AML-193 (cell line): ENCODE measurements at regions not wholly inside any gene's neighbourhood (a gene's known extent, or its start where the extent isn't known, plus 50 kb on each side); places are given as distances from the start of the nearest gene placed in this dataset.
"Not testable (repeated sequence)": the region's sequence is repeated elsewhere in the genome, so short reads cannot be mapped to it uniquely, and the experiment has no call there.

Source experiments
- DNase-seq, 2 experiments: peaks; one replicate each; lab custom pipeline; 2025; lab: John Stamatoyannopoulos, UW

DNA sequence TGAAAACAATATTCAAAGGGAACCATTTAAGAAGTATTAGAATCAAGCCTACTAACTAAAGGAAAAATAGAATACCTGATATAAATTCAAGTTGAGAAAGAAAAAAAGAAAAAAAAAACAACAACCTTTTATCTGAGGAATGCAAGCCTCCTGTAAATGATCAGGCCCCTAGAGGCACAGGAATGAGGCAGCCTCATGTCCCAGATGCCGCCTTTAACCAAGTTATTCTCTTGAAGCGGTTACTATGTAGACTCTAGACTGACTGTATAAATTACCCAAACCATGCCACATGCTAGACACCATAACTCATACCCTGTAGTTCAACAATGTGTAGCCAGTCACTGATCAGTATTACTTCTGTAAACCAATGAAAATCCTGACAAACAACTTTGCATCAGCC, 929.6 kb downstream of the TAF11L14 start:
- DNase-seq: no peak

DNA sequence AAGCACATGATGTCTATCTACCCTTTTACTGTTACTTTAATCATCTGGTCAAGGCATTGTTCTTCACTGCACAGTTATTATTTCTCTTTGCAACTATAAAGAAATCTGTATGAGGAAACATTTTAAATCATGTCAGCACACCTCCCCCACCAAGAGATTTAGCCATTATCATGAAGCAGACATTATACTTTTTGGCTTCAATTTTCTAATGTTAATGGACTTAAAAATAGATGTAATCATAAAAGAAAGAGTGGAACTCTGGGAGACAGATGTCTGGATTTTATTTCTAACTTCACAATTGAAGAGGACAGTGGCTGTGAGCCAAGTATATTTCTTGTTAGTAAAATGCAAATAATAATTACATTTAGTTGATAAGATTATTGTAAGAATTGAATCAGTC, 932.4 kb downstream of the TAF11L14 start:
- DNase-seq: no peak

DNA sequence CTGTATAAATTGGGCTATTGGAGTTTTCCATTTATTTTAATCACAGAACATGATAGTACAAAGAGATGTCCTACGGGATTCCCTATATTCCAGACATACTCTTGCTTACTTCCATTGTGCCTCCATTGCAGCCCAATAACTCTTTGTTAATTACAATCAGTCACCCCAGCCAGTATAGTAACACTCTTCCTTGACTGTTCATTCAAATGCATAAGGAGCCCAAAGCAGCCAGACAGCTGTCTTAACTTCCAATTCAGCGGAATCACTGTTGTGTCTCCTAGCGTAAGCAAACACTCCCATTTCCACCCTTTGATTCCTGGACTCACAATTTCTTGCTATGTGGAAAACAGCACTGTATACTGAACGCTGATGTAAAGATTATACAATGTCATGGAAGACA, 942.3 kb downstream of the TAF11L14 start:
- no peak for DNase-seq

DNA sequence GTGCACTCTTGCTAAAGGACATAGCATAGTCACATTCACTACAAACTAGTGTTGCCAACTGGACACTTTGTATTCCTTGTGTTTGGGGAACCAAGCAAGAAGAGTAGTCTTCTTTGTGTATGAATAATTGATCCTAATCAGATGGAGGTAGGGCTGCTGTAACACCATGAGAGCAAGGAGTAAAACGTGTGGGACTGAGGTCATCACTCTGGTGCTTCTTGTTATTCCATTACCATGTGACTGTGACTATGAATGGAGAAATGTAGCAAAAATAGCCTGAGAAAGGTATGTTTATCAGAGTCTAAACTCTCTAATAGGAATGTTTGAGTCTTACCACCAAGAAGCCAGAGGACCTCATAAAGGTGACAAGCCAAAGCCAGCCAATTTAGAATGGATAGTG, 966.9 kb downstream of the TAF11L14 start:
- no peak for DNase-seq

DNA sequence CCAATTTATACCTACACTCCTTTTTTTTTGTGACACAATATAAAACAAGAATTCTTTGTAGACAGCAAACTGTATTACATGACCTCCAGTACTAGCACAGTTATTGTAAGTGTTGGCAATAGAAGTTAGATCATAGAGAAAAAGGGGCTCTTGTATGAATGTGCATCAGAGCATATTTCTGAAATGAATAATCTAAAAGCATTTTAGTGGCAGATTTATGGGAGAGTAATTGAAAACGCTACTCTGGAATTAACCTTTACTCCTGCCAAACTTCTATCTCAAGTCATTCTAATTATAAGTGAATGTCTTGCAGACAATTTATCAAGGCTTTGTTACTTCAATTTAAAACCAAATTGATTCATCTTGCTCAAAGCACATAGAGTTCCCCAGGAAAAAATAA, 968.1 kb downstream of the TAF11L14 start:
- no peak for DNase-seq

DNA sequence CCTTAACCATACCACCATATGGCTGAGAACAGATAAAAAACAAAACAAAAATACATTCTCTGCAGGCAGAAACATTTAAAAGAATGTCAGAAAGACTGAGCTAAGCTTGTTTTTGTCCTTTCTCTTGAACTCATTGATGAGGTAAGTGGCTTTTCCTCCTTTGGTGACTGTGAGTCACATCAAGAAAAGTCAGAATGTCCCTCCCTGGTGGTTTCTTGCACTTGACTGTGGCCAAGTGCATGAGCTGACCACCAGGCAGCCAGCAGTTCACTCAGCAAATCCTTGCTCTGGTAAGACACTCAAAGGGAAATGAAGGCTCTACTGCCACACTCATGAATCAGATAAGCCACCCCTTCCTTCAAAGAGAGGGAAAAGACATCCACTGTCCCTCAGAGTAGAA, 970.9 kb downstream of the TAF11L14 start:
- no peak for DNase-seq

DNA sequence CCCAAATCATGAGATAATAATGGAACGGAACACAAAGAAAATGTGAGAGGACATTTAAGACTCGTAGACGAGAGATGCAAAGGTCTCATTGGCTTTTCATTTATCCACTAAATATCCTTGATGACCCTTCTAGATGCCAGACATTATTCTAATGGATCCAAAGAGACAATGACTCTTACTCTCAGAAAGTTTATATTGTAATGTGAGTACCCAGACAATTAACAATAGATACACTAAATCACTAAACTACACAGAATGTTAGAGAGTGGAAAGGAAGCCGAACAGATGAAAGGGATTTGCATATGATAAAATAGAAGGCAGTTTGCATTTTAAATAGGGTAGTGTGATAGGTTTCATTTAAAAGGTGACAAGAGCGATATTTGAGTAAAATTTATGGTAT, 973.3 kb downstream of the TAF11L14 start:
- no peak for DNase-seq

DNA sequence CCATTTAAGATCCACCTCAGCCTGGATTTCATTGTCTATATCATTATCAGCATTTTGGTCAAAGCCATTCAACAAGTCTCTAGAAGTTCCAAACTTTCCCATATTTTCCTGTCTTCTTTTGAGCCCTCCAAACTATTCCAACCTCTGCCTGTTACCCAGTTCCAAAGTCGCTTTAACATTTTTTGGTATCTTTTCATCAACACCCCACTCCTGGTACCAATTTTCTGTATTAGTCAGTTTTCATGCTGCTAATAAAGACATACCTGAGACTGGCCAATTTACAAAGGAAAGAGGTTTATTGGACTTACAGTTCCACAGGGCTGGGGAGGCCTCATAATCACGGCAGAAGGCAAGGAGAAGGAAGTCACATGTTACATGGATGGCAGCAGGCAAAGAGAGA, 982.9 kb downstream of the TAF11L14 start:
- DNase-seq: not testable (repeated sequence)

DNA sequence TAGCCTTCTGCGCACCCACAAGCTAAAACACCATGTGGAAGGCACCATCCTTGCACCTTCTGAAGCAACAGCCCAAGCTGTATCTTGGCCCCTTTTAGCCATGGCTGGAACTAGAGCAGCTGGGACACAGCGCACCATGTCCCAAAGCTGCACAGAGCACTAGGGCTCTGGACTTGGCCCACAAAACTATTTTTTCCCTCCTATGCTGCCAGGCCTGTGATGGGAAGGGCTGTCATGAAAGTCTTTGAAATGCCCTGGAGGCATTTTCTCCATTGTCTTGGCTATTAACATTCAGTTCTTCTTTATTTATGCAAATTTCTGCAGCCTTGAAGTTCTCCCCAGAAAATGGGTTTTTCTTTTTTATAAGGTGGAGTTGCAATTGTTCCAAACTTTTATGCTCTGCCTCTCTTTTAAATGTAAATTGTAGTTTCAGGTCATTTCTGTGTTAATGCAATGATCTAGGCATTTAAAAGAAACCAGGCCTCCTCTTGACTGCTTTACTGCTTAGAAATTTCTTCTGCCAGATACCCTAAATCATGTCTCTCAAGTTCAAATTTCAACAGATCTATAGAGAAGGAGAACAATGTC, 996.3 kb downstream of the TAF11L14 start:
- DNase-seq: no peak

DNA sequence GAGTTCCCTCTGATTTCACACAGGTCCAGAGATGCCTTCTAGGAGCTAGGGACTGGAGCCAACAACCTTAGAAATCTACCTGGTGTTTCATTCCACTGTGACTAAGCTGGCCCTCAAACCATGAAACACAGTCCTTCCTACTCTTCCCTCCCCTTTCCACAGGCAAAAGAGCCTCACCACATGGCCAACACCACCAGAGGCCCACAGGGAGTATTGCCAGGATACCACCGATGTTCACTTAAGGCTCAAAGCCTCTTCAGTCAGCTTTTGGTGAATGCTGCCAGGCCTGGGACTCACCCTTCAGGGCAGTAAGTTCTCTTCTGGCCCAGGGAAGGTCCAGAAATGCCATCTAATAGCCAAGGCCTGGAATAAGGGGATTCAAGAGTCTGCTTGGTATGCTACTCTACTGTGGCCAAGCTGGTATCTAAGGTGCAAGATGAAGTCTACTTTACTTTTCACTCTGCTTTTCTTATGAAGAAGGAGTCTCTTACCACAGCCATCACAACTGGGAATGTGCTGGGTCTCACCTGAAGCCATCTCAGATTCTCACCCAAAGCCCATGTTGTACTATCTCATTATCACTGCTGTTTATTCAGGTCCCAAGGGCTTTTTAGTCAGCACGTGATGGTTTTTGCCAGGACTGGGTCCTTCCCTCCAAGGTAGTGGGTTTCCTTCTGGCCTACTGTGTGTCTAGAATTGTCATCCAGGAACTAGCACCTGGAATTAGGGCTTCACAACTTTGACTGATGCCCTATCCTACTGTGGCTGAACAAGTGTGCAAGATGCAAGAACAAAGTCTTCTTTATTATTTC, 1018.4 kb downstream of the TAF11L14 start:
- DNase-seq: no peak

DNA sequence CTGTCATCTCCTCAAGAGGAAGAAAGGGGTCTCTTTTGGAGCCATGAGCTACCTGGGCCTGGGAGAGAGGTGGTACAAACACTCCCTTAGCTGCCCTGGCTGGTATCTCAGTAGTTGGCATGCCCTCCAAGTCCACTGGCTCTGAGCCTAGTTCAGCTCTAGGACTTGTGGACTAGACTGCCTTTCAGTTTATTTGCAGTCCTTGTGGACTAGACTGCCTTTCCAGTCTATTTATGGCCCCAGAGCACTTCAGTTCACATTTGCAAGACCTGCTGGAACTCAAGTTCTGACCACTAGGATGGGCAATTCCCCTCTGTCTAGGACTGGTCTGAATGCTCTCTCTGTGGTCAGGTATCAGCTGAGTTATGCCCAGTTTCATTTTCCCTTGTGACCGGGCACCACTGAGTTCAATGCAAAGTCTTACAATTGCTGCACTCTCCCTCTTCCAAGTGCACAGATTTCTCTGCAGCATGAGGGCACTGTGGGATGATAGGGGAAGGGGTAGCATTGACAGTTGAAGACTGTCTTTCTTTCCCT, 1019.0 kb downstream of the TAF11L14 start:
- no peak for DNase-seq

DNA sequence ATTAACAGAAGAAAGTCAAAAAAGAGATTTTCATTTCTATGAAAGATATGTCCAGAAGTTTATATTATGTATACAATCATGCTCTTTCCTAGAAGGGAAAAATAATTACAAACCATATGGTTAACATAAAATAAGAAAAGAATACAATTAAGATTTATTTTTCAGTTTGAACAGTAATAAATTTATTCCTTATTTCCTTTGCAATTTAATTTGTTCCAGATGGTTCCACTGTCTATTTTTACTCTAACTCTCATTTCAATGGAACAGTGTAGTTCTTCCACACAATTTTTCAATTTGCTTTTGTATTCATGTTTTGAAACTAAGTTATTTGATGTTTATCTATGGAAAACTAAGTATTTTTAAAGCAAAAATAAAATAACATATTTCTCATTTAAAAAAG, 1026.3 kb downstream of the TAF11L14 start:
- DNase-seq: no peak

DNA sequence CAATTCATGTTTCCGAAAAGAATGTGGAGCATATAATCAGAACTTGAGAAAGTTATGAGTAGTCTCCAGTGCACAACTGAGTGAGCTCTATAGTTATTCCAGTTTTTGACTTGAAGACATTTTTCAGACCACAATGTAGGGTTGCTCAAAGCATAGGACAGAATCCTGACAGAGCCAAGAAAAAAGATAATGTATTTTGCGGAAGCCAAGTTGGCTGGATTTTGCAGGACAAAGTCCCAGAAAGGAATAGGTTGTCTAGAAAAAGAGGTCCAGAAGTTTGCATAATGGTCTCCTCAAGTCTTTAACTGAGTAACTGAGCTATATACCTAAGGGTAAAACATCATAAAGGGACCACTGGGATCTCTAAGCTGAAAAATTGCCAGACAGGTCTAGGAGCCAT, 1028.0 kb downstream of the TAF11L14 start:
- DNase-seq: no peak

DNA sequence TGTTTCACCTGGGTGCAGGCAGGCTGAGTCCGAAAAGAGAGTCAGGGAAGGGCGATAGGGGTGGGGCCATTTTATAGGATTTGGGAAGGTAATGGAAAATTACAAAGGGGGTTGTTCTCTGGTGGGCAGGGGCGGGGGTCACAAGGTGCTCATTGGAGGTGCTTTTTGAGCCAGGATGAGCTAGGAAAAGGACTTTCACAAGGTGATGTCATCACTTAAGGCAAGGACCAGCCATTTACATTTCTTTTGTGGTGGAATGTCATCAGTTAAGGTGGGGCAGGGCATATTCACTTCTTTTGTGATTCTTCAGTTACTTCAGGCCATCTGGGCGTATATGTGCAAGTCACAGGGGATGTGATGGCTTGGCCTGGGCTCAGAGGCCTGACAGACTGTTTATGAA, 1040.0 kb downstream of the TAF11L14 start:
- not testable (repeated sequence) for DNase-seq

DNA sequence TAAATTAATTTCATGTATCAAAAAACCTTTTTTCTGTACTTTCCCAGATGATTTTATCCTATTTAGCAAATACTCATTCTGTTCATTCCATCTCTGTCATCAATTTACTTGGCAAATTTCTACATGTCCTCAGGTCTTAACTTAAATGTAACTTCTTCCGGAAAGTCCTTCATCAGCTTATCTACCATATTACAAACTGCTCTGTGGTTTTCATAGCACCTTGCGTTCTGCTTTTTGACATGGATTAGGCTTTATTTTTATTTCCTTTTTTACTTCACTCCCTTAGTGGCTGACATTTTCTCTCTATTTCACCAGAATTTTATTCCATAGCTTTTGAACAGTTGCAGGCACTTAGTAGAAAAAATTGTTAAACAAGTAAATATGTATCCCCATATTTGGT, 1040.8 kb downstream of the TAF11L14 start:
- no peak for DNase-seq

DNA sequence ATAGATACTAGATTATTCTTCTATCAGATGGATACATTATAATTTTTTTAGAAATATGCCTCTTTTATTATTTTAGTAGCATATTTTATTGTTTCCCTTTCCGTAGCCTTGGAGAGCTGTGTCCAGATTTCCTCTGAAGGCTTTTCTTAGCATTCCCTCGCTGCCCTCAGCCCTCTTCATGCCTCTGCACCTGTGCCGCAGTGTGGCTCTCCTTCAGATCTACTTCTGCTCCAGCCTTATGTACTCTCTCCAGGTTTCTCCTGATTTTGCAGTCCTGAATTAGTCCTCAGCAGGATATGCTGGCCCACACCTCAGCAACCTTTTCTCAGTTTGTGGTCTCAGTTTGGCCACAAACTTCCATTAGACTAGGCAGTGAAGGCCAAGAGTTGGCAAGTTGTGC, 1052.0 kb downstream of the TAF11L14 start:
- DNase-seq: no peak

DNA sequence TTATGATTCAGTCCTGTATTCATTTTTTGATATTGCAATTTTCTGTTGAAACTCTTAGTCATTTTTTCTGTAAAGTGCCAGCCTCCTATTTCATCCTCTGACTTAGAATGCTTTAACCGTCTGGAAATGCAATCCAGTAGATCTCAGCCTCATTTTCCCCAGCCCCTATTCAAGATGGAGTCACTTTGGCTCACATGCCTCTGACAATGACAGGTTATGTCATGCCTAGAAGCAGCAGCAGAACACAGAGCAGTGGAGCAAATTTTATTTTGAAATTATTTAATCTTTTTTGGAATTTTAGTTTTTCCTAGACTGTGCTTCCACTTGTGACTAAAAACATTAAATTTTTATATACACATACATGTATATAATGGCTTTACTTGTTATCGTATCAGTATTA, 1053.2 kb downstream of the TAF11L14 start:
- DNase-seq: no peak

DNA sequence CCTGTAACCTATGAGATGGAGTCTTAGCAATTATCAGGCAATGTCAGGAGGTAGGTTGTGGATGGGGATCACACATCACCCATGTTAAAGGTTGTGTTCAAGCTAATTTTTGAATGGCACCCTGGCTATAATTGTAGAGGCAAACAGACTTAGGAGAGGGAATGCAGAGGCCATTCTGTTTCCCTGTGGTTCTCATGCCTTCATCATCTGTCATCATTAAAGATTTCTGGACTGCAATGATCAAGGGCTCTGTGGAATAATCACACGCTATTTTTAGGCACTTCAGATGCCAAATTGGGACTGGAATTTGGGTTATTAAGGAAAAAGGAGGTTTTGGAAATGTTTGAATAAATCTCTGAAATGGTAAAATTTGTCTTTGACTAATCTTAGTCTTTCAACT, 1065.4 kb downstream of the TAF11L14 start:
- DNase-seq: no peak

DNA sequence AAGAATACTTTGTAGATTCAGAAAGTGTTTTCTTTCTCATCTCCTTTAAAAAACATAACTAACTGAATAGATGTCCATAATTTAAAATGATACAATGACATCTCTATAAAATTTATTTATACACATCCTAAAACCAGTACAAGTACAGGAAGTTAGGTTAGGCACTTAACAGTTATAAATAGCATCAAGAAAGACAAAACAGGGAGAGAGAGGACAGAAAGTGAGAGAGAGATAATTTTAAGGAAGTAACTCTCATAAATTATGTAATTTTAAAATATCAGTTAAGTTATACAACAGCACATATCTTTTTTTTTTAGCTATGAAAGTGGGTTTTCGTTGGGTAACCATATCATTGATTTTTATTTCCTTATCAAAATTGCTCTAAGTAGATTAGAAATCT, 1068.6 kb downstream of the TAF11L14 start:
- DNase-seq: peak; percentile 43 to 60

DNA sequence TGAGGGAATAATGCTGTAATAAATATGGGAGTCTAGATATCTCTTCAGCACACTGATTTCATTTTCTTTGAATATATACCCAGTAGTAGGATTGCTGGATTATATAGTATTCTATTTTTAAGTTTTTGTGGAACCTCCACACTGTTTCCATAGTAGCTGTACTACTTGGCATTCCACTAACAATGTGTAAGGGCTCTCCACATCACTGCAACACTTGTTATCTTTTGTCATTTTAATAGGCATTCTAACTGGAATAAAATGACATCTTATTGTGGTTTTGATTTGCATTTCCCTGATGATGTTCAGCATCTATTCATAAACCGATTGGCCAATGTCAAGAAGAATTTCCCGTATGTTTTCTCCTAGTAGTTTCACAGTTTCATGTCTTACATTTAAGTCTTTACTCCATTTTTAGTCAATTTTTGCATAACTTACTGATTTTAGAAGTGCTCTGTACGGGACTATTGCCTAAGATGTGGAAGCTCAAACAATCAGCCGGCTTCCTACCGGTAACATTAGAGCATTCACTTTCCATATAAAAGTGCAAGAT, 1078.8 kb downstream of the TAF11L14 start:
- no peak for DNase-seq

DNA sequence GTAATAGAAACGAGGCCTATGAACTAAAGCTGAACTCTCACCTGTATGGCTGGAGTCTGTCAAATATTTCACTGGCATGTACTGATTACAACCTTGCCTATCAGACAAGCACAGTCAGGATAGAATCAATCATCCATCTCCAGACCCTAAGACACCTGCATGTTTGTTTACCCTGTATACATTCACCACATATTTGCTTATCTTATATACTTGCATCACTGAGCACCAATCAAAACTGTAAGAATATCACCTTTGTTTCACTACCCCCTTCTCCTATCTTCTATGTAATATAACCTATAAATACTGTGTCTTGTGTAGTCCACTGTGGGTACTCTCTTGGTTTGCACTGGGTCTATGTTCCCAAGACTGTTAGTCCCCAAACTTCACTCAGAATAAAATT, 1085.7 kb downstream of the TAF11L14 start:
- no peak for DNase-seq

DNA sequence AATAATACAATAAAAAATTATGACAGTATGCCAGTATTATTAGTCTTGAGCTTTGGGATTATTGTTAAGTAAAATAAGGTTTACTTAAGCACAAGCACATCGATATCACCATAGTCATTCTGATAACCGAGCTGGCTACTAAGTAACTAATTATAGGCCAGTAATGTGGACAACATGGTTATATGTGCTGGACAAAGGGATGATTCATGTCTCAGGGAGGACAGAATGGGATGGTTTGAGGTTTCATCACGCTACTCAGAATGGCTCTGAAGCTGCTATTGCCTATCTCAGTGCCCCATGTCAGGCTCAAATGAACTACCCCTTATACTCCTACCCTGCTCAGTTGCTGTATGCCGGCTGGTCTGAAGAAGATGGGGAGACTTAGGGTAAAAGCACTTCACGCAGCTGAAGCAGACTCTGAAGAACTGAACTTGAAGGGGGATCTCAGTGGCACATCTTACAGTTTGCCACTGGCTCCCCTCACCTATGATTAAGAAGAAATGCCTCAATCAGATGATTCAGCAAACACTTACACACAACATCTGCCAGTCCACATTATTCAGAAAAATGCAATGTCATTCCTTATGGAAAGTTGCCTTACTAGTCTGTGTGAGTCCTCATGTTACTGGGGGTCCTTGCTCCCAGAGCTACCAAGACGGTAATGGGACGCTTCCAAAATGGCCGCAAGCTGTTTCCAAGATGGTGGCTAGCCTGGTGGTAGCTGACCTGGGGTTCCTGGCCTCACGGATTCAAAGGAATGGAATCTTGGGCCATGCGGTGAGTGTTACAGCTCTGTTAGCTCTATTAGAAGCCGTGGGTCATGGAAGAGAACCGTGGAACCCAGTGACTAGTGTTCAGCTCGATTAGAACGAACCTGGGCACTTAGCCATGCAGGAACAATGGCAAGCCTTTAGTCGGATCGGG, 1098.6 kb downstream of the TAF11L14 start:
- no peak for DNase-seq
